WTC11 (cell line): ENCODE measurements at regions not wholly inside any gene's neighbourhood (a gene's known extent, or its start where the extent isn't known, plus 50 kb on each side); places are given as distances from the start of the nearest gene placed in this dataset.

Experiments
- FOXJ3 ChIP-seq: sonication (generic); formaldehyde crosslinking; IDR thresholded peaks from 2 replicates; pipeline ENCODE4 v1.9.0; 2021; ENCODE audit warnings: missing genetic modification reagents, mild to moderate bottlenecking, borderline replicate concordance
- TF ChIP-seq, protein P1 (sequence below): fragments of 200-600 bp; IDR thresholded peaks from 2 replicates; pipeline ENCODE4 v1.8.0; 2022; ENCODE audit warnings: antibody characterized with exemption

DNA sequence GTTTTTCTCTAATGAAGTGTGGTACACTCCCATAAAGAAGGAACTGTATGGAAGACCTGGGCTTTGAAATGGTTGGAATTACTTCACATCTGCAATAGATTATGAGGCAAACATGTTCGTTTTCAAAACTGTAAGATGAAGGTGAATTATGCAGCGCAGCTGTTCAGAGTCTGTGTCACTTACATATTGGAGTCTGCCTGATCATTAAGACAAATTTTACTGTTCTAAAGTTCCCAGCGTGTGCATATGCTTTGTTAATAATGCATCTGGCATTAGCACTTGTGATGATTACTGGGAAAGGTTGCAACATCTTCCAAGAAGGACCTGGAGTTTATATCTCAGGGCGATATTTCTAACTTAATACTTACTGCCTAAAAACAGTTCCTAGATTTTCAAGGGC is 255.2 kb upstream of the ZC3H12C start:
- no peak for TF ChIP-seq FOXJ3 (CRISPR knock-in tag)
- TF ChIP-seq, protein P1, sequence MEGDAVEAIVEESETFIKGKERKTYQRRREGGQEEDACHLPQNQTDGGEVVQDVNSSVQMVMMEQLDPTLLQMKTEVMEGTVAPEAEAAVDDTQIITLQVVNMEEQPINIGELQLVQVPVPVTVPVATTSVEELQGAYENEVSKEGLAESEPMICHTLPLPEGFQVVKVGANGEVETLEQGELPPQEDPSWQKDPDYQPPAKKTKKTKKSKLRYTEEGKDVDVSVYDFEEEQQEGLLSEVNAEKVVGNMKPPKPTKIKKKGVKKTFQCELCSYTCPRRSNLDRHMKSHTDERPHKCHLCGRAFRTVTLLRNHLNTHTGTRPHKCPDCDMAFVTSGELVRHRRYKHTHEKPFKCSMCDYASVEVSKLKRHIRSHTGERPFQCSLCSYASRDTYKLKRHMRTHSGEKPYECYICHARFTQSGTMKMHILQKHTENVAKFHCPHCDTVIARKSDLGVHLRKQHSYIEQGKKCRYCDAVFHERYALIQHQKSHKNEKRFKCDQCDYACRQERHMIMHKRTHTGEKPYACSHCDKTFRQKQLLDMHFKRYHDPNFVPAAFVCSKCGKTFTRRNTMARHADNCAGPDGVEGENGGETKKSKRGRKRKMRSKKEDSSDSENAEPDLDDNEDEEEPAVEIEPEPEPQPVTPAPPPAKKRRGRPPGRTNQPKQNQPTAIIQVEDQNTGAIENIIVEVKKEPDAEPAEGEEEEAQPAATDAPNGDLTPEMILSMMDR: no peak
